Neural progenitor cell (in vitro differentiated cells): ENCODE measurements at regions not wholly inside any gene's neighbourhood (a gene's known extent, or its start where the extent isn't known, plus 50 kb on each side); places are given as distances from the start of the nearest gene placed in this dataset.

Experiments used
- DNase-seq: peaks from one replicate; pipeline ENCODE4 v3.0.0-alpha.2; 2016; ENCODE audit warnings: low spot score
- H2AFZ ChIP-seq: fragments of 200-600 bp; sonication (generic); replicated peaks from 2 replicates; pipeline ENCODE4 v1.6.1; 2016; ENCODE audit warnings: antibody characterized with exemption
- H3F3A ChIP-seq: fragments of 200-600 bp; sonication (generic); 2 replicates; pipeline ENCODE4 v1.6.1; 2016; ENCODE audit warnings: antibody characterized with exemption, low read depth
- H3K27ac ChIP-seq: fragments of 200-600 bp; sonication (generic); 2 replicates; pipeline ENCODE4 v1.5.1; 2016; ENCODE audit warnings: mild to moderate bottlenecking
- H3K27me3 ChIP-seq: fragments of 200-600 bp; sonication (generic); 2 replicates; pipeline ENCODE4 v1.6.1; 2016; ENCODE audit warnings: mild to moderate bottlenecking, moderate library complexity
- H3K36me3 ChIP-seq: fragments of 200-600 bp; sonication (generic); 2 replicates; pipeline ENCODE4 v1.5.1; 2016
- H3K4me1 ChIP-seq: fragments of 200-600 bp; sonication (generic); 2 replicates; pipeline ENCODE4 v1.6.1; 2016; ENCODE audit warnings: mixed run types
- H3K4me2 ChIP-seq: fragments of 200-600 bp; sonication (generic); 2 replicates; pipeline ENCODE4 v1.6.1; 2016
- H3K4me3 ChIP-seq: fragments of 200-600 bp; sonication (generic); 2 replicates; pipeline ENCODE4 v1.5.1; 2016
- H3K79me2 ChIP-seq: fragments of 200-600 bp; sonication (generic); 2 replicates; pipeline ENCODE4 v1.6.1; 2016; ENCODE audit warnings: low read depth
- H3K9ac ChIP-seq: fragments of 200-600 bp; sonication (generic); 2 replicates; pipeline ENCODE4 v1.6.1; 2016
- H3K9me3 ChIP-seq: fragments of 200-600 bp; sonication (generic); 2 replicates; pipeline ENCODE4 v1.5.1; 2016; ENCODE audit warnings: low read depth
- H4K20me1 ChIP-seq: fragments of 200-600 bp; sonication (generic); 2 replicates; pipeline ENCODE4 v1.6.1; 2016; ENCODE audit warnings: low read depth
- H3K27ac Mint-ChIP-seq: 3 replicates; pipeline ENCODE4 v1.8.0; 2021; ENCODE audit warnings: mixed read lengths
- H3K27me3 Mint-ChIP-seq: 2 replicates; pipeline ENCODE4 v1.8.0; 2022; ENCODE audit warnings: low read depth, mild to moderate bottlenecking, inconsistent platforms, moderate library complexity, mixed read lengths; ENCODE audit not compliant: insufficient read depth
- H3K36me3 Mint-ChIP-seq: 3 replicates; pipeline ENCODE4 v1.8.0; 2021; ENCODE audit warnings: mixed read lengths
- H3K4me1 Mint-ChIP-seq: 3 replicates; pipeline ENCODE4 v1.8.0; 2021; ENCODE audit warnings: mixed read lengths
- H3K4me3 Mint-ChIP-seq: 3 replicates; pipeline ENCODE4 v1.8.0; 2021; ENCODE audit warnings: mild to moderate bottlenecking, moderate library complexity, mixed read lengths
- H3K9me3 Mint-ChIP-seq: 3 replicates; pipeline ENCODE4 v1.8.0; 2020; ENCODE audit warnings: mixed read lengths
- CTCF ChIP-seq: fragments of 200-600 bp; sonication (generic); IDR thresholded peaks from 2 replicates; pipeline ENCODE4 v1.5.1; 2017; ENCODE audit warnings: antibody characterized with exemption, mild to moderate bottlenecking
- EZH2 ChIP-seq: fragments of 200-600 bp; sonication (generic); IDR thresholded peaks from 2 replicates; pipeline ENCODE4 v1.6.1; 2017; ENCODE audit warnings: antibody characterized with exemption, mild to moderate bottlenecking, moderate library complexity
- EZH2phosphoT487 ChIP-seq: fragments of 200-600 bp; sonication (generic); IDR thresholded peaks from 2 replicates; pipeline ENCODE4 v1.6.1; 2017; ENCODE audit warnings: antibody characterized with exemption

GRCh38 chr16:62225675-62226074 lies 189.4 kb upstream of the CDH8 start:
- Histone ChIP-seq H3K36me3 (no peaks in the 10 kb centered on the region), H4K20me1 (no peaks in the 10 kb centered on the region), H3K9me3 (no peaks in the 10 kb centered on the region), H3K9ac (no peak overlapping the region), H3K4me2 (no peak overlapping the region), H3K4me3 (no peak overlapping the region), H2AFZ (no peak overlapping the region), H3K27ac (no peak overlapping the region), H3F3A (no peaks in the 10 kb centered on the region), H3K79me2 (no peaks in the 10 kb centered on the region), H3K27me3 (no peaks in the 10 kb centered on the region), H3K4me1 (no peaks in the 10 kb centered on the region)
- H3K27ac Mint-ChIP-seq = no peak overlapping the region
- peak; percentile 78 for DNase-seq
- peaks cover 2% of the 10 kb centered on the region for H3K27me3 Mint-ChIP-seq
- H3K36me3 Mint-ChIP-seq = no peaks in the 10 kb centered on the region
- H3K9me3 Mint-ChIP-seq = no peaks in the 10 kb centered on the region
- H3K4me3 Mint-ChIP-seq = no peak overlapping the region
- H3K4me1 Mint-ChIP-seq = no peaks in the 10 kb centered on the region
- TF ChIP-seq CTCF (peak; percentile 62), EZH2phosphoT487 (no peak)

- Histone ChIP-seq H3K79me2 (no peaks in the 10 kb centered on the region), H3K27ac (no peak overlapping the region), H3K27me3 (no peaks in the 10 kb centered on the region), H3K9ac (no peak overlapping the region), H4K20me1 (no peaks in the 10 kb centered on the region), H3K4me3 (no peak overlapping the region), H3K4me1 (no peaks in the 10 kb centered on the region), H3K9me3 (no peaks in the 10 kb centered on the region), H2AFZ (no peak overlapping the region), H3K4me2 (no peak overlapping the region), H3K36me3 (no peaks in the 10 kb centered on the region), H3F3A (no peaks in the 10 kb centered on the region)
- Mint-ChIP-seq H3K27me3 (peaks cover 2% of the 10 kb centered on the region), H3K36me3 (no peaks in the 10 kb centered on the region), H3K27ac (no peak overlapping the region), H3K4me1 (no peaks in the 10 kb centered on the region), H3K9me3 (no peaks in the 10 kb centered on the region), H3K4me3 (no peak overlapping the region)
- TF ChIP-seq CTCF = no peak
- no peak for TF ChIP-seq EZH2
- no peak for TF ChIP-seq EZH2phosphoT487
- DNase-seq = no peak
These were observed 188.5 kb upstream of the CDH8 start for GRCh38 chr16:62224646-62225209.

- no peak overlapping the region for H3K9ac ChIP-seq
- Mint-ChIP-seq H3K4me1 (no peaks in the 10 kb centered on the region), H3K36me3 (no peaks in the 10 kb centered on the region), H3K27ac (no peak overlapping the region), H3K4me3 (no peak overlapping the region), H3K27me3 (peaks cover 5% of the 10 kb centered on the region), H3K9me3 (peaks cover 2% of the 10 kb centered on the region)
- no peak for DNase-seq
- no peak overlapping the region for H3K4me3 ChIP-seq
- no peaks in the 10 kb centered on the region for H3K79me2 ChIP-seq
- peaks cover 12% of the 10 kb centered on the region for H3K4me1 ChIP-seq
- TF ChIP-seq CTCF (no peak), EZH2phosphoT487 (no peak), EZH2 (no peak)
- peak overlapping the region; percentile 44 for H2AFZ ChIP-seq
- no peaks in the 10 kb centered on the region for H3K27me3 ChIP-seq
- no peak overlapping the region for H3K27ac ChIP-seq
- H3K4me2 ChIP-seq = no peak overlapping the region
- H4K20me1 ChIP-seq = no peaks in the 10 kb centered on the region
- H3K9me3 ChIP-seq = no peaks in the 10 kb centered on the region
- H3F3A ChIP-seq = no peaks in the 10 kb centered on the region
- no peaks in the 10 kb centered on the region for H3K36me3 ChIP-seq
These were observed 180.6 kb upstream of the CDH8 start for GRCh38 chr16:62216837-62217236.
